H1 (cell line): ENCODE measurements at regions not wholly inside any gene's neighbourhood (a gene's known extent, or its start where the extent isn't known, plus 50 kb on each side); places are given as distances from the start of the nearest gene placed in this dataset.

Experiments
- CTCF ChIA-PET: fragments of 300-600 bp; sonication (Branson Sonifier 250); formaldehyde crosslinking; loops from one replicate; lab custom pipeline; 2021; ENCODE audit not compliant: partially characterized antibody; lab: Charles Lee
- POLR2A ChIA-PET: fragments of 300-600 bp; sonication (Branson Sonifier 250); formaldehyde crosslinking; loops from one replicate; lab custom pipeline; 2021; ENCODE audit warnings: inconsistent platforms; ENCODE audit not compliant: partially characterized antibody; lab: Charles Lee
- DNase-seq, 2 experiments: peaks; one replicate each; pipeline versions ENCODE4 v3.0.0 to v3.0.0-alpha.2; 2010 to 2022; ENCODE audit warnings: low spot score in 2 of 2, low read depth in 1 of 2, mixed read lengths in 1 of 2
- FAIRE-seq: peaks from 2 replicates; lab custom pipeline; 2011; peaks lifted over from hg19 to GRCh38; lab: Jason Lieb, UNC
- H2AFZ ChIP-seq: 2 replicates; pipeline ENCODE4 v1.8.1; 2012; ENCODE audit warnings: low read length, inconsistent platforms
- H2AK5ac ChIP-seq: 2 replicates; pipeline ENCODE4 v1.6.1; 2013; ENCODE audit warnings: low read depth, low read length
- H2BK120ac ChIP-seq: replicated peaks from 2 replicates; pipeline ENCODE3; 2013; ENCODE audit warnings: low read depth, low read length, inconsistent platforms
- H2BK12ac ChIP-seq: 2 replicates; pipeline ENCODE4 v1.6.1; 2013; ENCODE audit warnings: low read depth, low read length
- H2BK15ac ChIP-seq: 2 replicates; pipeline ENCODE4 v1.6.1; 2013; ENCODE audit warnings: low read length
- H2BK20ac ChIP-seq: 2 replicates; pipeline ENCODE4 v1.6.1; 2013; ENCODE audit warnings: low read length
- H2BK5ac ChIP-seq: 2 replicates; pipeline ENCODE4 v1.6.1; 2013; ENCODE audit warnings: low read depth, low read length
- H3K14ac ChIP-seq: 2 replicates; pipeline ENCODE4 v1.6.1; 2013; ENCODE audit warnings: inconsistent platforms; ENCODE audit not compliant: insufficient read length
- H3K18ac ChIP-seq: 2 replicates; pipeline ENCODE4 v1.6.1; 2013; ENCODE audit warnings: low read length; ENCODE audit errors: extremely low read depth
- H3K23ac ChIP-seq: 2 replicates; pipeline ENCODE4 v1.6.1; 2013; ENCODE audit warnings: inconsistent platforms; ENCODE audit not compliant: insufficient read length
- H3K23me2 ChIP-seq: 2 replicates; pipeline ENCODE4 v1.6.1; 2013; ENCODE audit warnings: low read depth, low read length
- H3K27ac ChIP-seq: 2 replicates; pipeline ENCODE4 v1.6.1; 2011; ENCODE audit warnings: low read depth, low read length, inconsistent platforms
- H3K27me3 ChIP-seq, 4 experiments: replicated peaks in 1 of 4; 1 replicate in 1 of 4; 2 replicates in 3 of 4; pipeline versions ENCODE4 v1.6.1 to v1.8.1; 2011 to 2013; ENCODE audit warnings: low read length in 3 of 4, mild to moderate bottlenecking in 3 of 4, inconsistent platforms in 2 of 4, mixed read lengths in 2 of 4, moderate library complexity in 1 of 4; ENCODE audit not compliant: control insufficient read depth in 3 of 4, insufficient read depth in 3 of 4; ENCODE audit errors: extremely low read depth in 1 of 4
- H3K36me3 ChIP-seq, 4 experiments: 2 replicates each; pipeline versions ENCODE4 v1.6.1 to v1.8.1; 2011 to 2013; ENCODE audit warnings: mild to moderate bottlenecking in 4 of 4, low read length in 3 of 4, moderate library complexity in 2 of 4, control low read depth in 1 of 4, inconsistent platforms in 1 of 4; ENCODE audit not compliant: insufficient read depth in 4 of 4, control insufficient read depth in 2 of 4
- H3K4ac ChIP-seq: replicated peaks from 2 replicates; pipeline ENCODE3; 2013; ENCODE audit warnings: low read length, low read depth, mixed read lengths, inconsistent platforms; ENCODE audit not compliant: insufficient read length
- H3K4me1 ChIP-seq, 4 experiments: replicated peaks in 1 of 4; 1 replicate in 1 of 4; 2 replicates in 3 of 4; pipeline versions ENCODE4 v1.6.1 to v1.8.1; 2011 to 2013; ENCODE audit warnings: low read length in 3 of 4, inconsistent platforms in 2 of 4, mixed read lengths in 1 of 4; ENCODE audit not compliant: insufficient read depth in 4 of 4, control insufficient read depth in 3 of 4
- H3K4me2 ChIP-seq, 2 experiments: 2 replicates each; pipeline versions ENCODE4 v1.6.1 to v1.8.1; 2011 to 2013; ENCODE audit warnings: low read depth in 2 of 2, low read length in 2 of 2, control low read depth in 1 of 2, inconsistent platforms in 1 of 2, mild to moderate bottlenecking in 1 of 2; ENCODE audit not compliant: insufficient read depth in 1 of 2
- H3K4me3 ChIP-seq, 4 experiments: fragments of 200-600, 300-600 bp in 1 of 4; sonication (generic), shearing (Covaris generic), sonication (Bioruptor Twin) in 1 of 4; 2 replicates each; pipeline versions ENCODE4 v1.5.1 to v1.8.1; 2011 to 2016; ENCODE audit warnings: low read length in 4 of 4, low read depth in 3 of 4, control low read depth in 2 of 4, inconsistent platforms in 2 of 4, mild to moderate bottlenecking in 2 of 4, mixed read lengths in 1 of 4, moderate library complexity in 1 of 4; ENCODE audit not compliant: insufficient read depth in 2 of 4; ENCODE audit errors: extremely low read depth in 1 of 4
- H3K56ac ChIP-seq: replicated peaks from 2 replicates; pipeline ENCODE3; 2013; ENCODE audit warnings: low read depth, mild to moderate bottlenecking, mixed read lengths, low read length, inconsistent platforms; ENCODE audit not compliant: insufficient read length
- H3K79me1 ChIP-seq: 2 replicates; pipeline ENCODE4 v1.6.1; 2013; ENCODE audit warnings: low read depth, low read length, control low read depth
- H3K79me2 ChIP-seq, 2 experiments: 2 replicates each; pipeline versions ENCODE4 v1.6.1 to v1.8.1; 2012 to 2013; ENCODE audit warnings: low read length in 2 of 2, mild to moderate bottlenecking in 2 of 2, inconsistent platforms in 1 of 2; ENCODE audit not compliant: insufficient read depth in 2 of 2, control insufficient read depth in 1 of 2
- H3K9ac ChIP-seq, 4 experiments: replicated peaks in 1 of 4; 1 replicate in 1 of 4; 2 replicates in 3 of 4; pipeline versions ENCODE4 v1.6.1 to v1.8.1; 2011 to 2013; ENCODE audit warnings: low read depth in 3 of 4, low read length in 3 of 4, control low read depth in 2 of 4, mild to moderate bottlenecking in 2 of 4, moderate library complexity in 2 of 4, inconsistent platforms in 1 of 4; ENCODE audit errors: extremely low read depth in 1 of 4
- H3K9me3 ChIP-seq, 2 experiments: 2 replicates each; pipeline versions ENCODE4 v1.6.1 to v1.8.1; 2012 to 2013; ENCODE audit warnings: mild to moderate bottlenecking in 2 of 2, moderate library complexity in 2 of 2, control low read depth in 1 of 2, inconsistent platforms in 1 of 2, low read depth in 1 of 2, low read length in 1 of 2, mixed read lengths in 1 of 2; ENCODE audit not compliant: insufficient read depth in 2 of 2
- H4K20me1 ChIP-seq, 2 experiments: replicated peaks in 1 of 2; 2 replicates each; pipeline versions ENCODE3 to v1.8.1; 2011 to 2013; ENCODE audit warnings: inconsistent platforms in 2 of 2, low read length in 2 of 2, mild to moderate bottlenecking in 1 of 2; ENCODE audit not compliant: insufficient read depth in 2 of 2, control insufficient read depth in 1 of 2
- H4K5ac ChIP-seq: 2 replicates; pipeline ENCODE4 v1.6.1; 2013; ENCODE audit warnings: low read length, low read depth, mixed read lengths, inconsistent platforms; ENCODE audit not compliant: insufficient read length
- H4K8ac ChIP-seq: 2 replicates; pipeline ENCODE4 v1.8.0; 2013; ENCODE audit warnings: mild to moderate bottlenecking, moderate library complexity, low read length, inconsistent platforms; ENCODE audit not compliant: insufficient read depth; ENCODE audit errors: extremely low read depth
- H4K91ac ChIP-seq: replicated peaks from 2 replicates; pipeline ENCODE3; 2013; ENCODE audit warnings: low read length, mixed read lengths, inconsistent platforms; ENCODE audit not compliant: insufficient read length
- ATF2 ChIP-seq: IDR thresholded peaks from 2 replicates; pipeline ENCODE4 v1.6.1; 2012; ENCODE audit warnings: low read length, inconsistent platforms
- BACH1 ChIP-seq: IDR thresholded peaks from 2 replicates; pipeline ENCODE4 v1.6.1; 2012; ENCODE audit warnings: low read length, improper control_type of control experiment
- JUND ChIP-seq: IDR thresholded peaks from 2 replicates; pipeline ENCODE4 v1.6.1; 2011; ENCODE audit warnings: mild to moderate bottlenecking, improper control_type of control experiment, low read length
- RAD21 ChIP-seq, 2 experiments: IDR thresholded peaks in 1 of 2; conservative IDR thresholded peaks in 1 of 2; 2 replicates each; pipeline ENCODE4 v1.6.1; 2011; ENCODE audit warnings: low read depth in 2 of 2, low read length in 2 of 2, improper control_type of control experiment in 1 of 2, inconsistent platforms in 1 of 2, mild to moderate bottlenecking in 1 of 2, moderate library complexity in 1 of 2
- WGBS, 2 experiments: shearing (Covaris generic) in 1 of 2; methylation state at CpG; one replicate each; pipeline versions ENCODE4 v1.1.6 to v1.1.7; 2013 to 2015; ENCODE audit warnings: low lambda C conversion rate in 2 of 2, mixed read lengths in 2 of 2, inconsistent platforms in 1 of 2, low coverage in 1 of 2, missing lambda C conversion rate in 1 of 2; ENCODE audit not compliant: insufficient replicate concordance in 2 of 2, insufficient coverage in 1 of 2, insufficient read length in 1 of 2; ENCODE audit errors: extremely low coverage in 1 of 2, missing lambda C conversion rate in 1 of 2; 5-methylcytosine and 5-hydroxymethylcytosine counted together

GRCh38 chr6:163709255-163709654, 294.7 kb downstream of the QKI start:
- H4K5ac ChIP-seq: no peak overlapping the region
- H2BK15ac ChIP-seq: no peak overlapping the region
- H2BK12ac ChIP-seq: 0 out of 2 replicates have a peak overlapping the region, but pooled peaks have one; percentile 27
- no peak overlapping the region for H3K4me3 ChIP-seq
- no peak overlapping the region for H3K23ac ChIP-seq
- no peak overlapping the region for H4K8ac ChIP-seq
- no peak overlapping the region for H3K14ac ChIP-seq
- TF ChIP-seq JUND: no peak
- TF ChIP-seq BACH1: no peak
- TF ChIP-seq RAD21 (IDR thresholded peaks at IDR 0.05 in 1 of 2, conservative IDR thresholded peaks at IDR 0.05 in 1 of 2; ENCODE audit: low read depth in 2 of 2, low read length in 2 of 2): no peak
- no peak for TF ChIP-seq ATF2
- POLR2A ChIA-PET: no interaction called here
- H3K4me1 ChIP-seq: no peaks in the 10 kb centered on the region
- no peak overlapping the region for H2BK120ac ChIP-seq
- no peaks in the 10 kb centered on the region for H3K36me3 ChIP-seq
- H3K9ac ChIP-seq: no peak overlapping the region
- H2BK5ac ChIP-seq: no peak overlapping the region
- no peaks in the 10 kb centered on the region for H3K79me1 ChIP-seq
- no peak overlapping the region for H4K91ac ChIP-seq
- no peak overlapping the region for H3K4ac ChIP-seq
- no peak overlapping the region for H3K18ac ChIP-seq
- H3K4me2 ChIP-seq: no peak overlapping the region
- H3K56ac ChIP-seq: no peak overlapping the region
- no peak overlapping the region for H2BK20ac ChIP-seq
- H3K27ac ChIP-seq: no peak overlapping the region
- DNase-seq (no peak), FAIRE-seq (no peak)
- H3K9me3 ChIP-seq: no peaks in the 10 kb centered on the region
- H3K23me2 ChIP-seq: no peaks in the 10 kb centered on the region
- H4K20me1 ChIP-seq: no peaks in the 10 kb centered on the region
- H2AK5ac ChIP-seq: no peak overlapping the region
- 92% methylated on average over 6 of the region's 6 CpGs; no CpG with 5 or more reads in 1 of the 2 experiments for WGBS, 2 experiments
- CTCF ChIA-PET: interaction anchor here (1.0 kb wide), 1 partner anchor 77 kb away, joined by 3 read pairs; no protein-coding TSS in a partner anchor
- H3K79me2 ChIP-seq: no peaks in the 10 kb centered on the region
- H2AFZ ChIP-seq: no peak overlapping the region
- no peaks in the 10 kb centered on the region for H3K27me3 ChIP-seq
